ENCODE measurements at regions not wholly inside any gene's neighbourhood (a gene's known extent, or its start where the extent isn't known, plus 50 kb on each side); places are given as distances from the start of the nearest gene placed in this dataset.

DNA sequence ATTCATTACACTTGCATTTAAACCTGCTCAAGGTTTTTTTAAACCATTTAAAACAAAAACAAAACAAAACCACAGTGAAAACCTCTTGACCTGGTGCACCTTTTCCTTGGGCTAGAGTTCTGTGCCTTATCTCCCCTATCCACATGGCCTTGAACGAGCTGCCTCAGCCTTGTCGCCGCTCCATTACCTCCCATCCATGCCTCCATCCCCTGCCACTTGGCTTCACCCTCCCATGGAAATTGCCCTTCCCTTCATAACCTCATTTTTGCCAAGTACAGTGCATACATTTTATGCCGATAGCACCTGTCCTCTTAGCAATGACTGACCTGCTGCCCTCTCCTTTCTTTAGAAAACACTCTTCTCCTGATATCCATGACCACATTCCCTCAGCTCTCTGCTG, 188.6 kb upstream of the ASIC2 start:
- DNase-seq: no peak

DNA sequence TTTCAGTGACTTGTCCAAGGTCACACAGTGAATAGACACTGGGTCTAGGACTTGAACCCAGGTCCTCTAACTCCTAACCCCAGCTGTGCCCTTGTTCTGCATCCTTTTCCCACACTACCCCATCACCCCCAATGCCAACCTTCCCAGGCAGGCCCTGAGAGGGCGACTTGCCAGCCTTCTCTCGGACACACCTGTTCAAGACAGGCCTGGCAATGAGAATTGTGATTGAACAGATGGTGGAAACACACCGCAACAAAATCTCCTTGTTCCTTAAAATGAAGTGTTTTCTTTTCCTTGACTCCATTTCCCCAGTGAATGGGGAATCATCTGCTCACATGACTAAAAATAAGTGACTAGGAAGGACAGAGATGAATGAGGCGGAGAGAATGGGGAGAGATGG, 189.5 kb upstream of the ASIC2 start:
- no peak for DNase-seq

DNA sequence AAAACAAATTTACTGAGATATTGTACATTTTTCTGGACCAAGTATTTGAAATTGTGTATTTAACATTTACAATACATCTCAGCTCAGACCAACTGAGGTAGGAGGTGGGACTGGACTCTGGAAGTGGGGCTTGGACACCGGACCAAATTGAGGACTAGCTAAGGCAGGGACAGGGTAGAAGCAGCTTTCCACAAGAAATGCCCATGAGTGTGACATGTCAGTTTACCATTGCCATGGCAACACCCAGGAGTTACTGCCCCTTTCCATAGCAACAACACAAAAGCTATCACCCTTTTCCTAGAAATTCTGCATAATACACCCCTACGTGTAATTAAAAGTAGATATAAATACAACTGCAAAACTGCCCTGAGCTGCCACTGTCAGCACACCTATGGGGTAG, 191.5 kb upstream of the ASIC2 start:
- DNase-seq: no peak

DNA sequence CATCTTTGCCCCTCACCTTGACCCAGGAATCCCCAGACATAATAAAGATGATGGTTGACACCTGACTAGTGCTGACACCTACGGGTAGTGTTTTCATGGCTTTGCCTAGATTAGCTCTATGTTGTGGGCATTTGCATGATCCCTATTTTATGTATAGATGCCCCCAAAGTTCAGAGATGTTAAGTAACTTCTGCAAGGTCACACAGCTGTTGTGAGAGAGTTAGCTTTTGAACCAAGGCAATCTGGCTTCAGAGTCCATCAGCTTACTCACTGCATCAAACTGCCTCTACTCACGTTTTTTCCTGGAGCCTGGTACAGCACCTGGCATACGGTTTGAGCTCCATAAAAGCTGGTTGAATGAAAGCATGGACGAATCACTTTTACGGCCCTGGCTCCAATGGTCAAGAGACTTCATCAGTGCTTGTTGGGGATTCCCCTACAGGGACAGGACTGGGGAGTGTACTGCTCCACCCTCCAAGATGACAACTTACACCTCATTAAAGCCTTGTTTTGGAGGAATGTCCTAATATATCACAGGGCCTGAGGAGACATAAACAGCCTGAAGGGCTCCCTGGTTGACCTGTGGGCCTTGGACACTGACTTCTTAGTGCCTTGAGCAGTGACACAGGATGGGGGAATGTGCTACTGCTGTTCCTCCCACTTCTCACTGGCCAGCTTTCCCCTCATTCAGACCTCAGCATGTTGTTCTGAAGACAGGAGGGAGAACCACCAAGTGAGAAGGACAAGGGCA, 193.2 kb upstream of the ASIC2 start:
- no peak for DNase-seq

DNA sequence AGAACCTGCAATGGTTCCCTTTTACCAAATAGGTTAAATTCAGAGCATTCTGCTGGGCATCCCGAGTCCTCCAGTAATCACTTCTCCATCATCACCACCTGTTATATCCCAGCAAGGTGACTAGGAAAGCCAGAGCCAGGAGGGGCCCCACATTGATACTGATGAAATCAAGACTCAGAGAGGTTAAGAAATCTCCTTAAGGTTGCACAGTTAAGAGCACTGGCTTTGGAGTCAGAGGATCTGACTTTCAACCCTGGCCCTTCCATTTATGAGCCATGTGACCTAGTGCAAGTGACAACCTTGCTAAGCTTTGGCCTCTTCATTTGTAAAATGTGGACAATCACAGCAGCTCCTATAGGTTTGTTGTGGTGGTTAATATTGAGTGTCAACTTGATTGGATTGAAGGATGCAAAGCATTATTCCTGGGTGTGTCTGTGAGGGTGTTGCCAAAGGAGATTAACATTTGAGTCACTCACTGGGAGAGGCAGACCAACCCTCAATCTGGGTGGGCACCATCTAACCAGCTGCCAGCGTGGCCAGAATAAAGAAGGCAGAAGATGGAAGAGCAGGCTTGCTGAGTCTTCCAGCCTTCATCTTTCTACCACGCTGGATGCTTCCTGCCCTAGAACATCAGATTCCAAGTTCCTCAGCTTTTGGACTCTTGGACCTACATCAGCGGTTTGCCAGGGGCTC, 194.2 kb upstream of the ASIC2 start:
- no peak for DNase-seq

DNA sequence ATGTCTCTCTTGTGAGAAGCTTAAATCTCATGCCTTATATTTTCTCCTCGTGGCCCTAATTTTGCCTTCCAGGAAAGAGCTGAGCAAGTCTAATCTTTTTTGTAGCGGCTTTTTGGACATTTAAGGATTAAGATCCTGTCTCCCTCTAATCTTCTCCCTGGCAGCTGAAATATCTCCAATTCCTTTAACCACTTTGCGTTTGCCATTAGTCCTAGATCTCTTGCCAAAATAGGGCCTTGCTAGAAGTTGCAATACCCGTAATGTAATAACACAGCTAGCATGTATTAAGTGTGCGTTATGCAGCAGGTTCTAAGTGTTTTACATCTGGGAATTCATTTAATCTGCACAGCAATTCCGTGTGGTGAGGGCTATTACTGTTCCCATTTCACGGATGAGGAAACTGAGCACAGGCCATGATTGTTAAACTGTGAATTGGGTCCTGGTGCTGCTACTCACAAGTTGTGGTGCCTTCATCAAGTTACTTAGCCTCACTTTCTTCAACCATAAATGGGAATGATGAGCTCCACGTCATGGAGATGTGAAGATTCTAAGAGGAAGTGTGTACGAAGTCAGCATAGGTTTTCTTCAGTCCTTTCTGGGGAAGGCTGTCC, 198.9 kb upstream of the ASIC2 start:
- DNase-seq: no peak

DNA sequence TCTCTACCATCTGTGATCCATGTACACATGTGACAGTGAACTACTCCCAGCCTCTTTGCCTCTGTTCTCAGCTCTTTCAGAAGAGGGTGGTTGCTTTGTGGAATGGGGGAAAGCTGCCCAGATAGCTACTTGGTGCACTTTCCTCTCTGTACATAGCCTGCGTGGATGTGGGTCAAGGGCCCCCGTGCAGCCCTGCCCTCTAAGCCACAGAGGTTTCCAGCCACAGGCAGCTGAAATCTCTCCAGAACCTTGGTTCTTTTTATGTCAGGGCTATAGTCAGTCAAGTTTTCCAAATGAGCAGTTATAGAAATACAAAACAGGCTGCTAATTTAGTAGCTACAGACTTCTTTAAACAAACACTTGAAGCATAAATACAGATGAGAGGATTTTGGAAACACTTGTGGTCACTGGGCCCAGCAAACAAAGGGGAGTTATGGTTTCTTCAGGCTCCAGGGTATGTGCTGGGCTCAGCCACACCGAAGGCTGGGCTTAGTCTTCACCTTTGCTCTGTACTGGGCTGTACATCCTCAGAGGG, 199.7 kb upstream of the ASIC2 start:
- DNase-seq: no peak

DNA sequence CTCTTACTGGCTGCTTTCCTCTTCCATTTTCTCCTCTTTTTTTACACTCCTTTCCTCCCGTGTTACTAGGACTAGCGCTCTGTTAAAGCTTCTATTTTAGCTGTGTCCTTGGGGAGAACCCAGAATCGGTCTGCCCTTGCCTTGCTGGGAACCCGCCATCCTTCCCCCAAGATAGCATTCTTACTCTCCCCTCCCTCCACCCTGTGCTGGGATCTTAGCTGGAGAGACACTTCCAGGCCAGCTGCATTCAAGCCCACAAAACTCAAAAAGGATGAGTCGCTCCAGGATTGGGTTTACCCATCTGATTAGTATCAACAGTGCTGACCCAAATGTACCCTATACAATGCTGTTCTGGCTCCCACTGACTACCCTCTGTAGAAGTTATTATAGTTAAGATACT, 200.5 kb upstream of the ASIC2 start:
- DNase-seq: no peak

DNA sequence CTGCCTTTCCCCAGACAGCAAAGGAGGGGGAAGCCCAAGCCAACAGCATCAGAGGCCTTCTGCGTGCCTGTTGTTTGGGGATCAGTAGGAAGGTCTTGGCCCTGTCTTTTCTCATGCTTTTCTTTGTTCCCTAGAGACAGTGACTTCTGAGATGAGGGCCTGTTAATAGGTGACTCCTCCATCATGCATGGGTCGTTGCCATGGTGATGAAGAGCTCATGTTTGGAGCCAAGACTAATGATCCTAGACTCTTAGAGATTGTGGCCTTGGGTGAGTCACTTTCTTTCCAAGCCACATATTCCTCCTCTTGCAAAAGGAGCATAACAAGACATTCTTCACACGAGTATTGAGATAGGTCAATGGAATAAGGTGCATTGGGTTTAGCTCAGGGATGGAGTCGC, 201.1 kb upstream of the ASIC2 start:
- DNase-seq: no peak

DNA sequence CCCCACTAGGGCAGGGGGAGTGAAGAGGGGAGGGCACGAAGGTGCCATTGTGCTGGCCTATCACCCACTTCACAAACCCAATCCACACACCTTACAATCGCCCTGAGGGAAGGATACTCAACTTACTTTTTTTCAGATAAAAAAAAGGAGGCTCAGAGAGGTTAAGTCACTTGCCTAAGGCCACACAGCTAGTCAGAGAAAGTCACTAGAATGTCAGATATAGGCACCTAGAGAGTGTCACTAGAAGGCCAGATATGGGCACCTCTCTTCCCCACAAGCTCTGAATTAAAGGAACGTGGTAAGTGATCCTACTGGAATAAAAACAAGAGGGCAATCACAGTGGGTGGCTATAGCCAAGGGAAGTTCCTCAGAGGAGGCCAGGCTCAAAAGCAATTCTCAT, 204.5 kb upstream of the ASIC2 start:
- no peak for DNase-seq

DNA sequence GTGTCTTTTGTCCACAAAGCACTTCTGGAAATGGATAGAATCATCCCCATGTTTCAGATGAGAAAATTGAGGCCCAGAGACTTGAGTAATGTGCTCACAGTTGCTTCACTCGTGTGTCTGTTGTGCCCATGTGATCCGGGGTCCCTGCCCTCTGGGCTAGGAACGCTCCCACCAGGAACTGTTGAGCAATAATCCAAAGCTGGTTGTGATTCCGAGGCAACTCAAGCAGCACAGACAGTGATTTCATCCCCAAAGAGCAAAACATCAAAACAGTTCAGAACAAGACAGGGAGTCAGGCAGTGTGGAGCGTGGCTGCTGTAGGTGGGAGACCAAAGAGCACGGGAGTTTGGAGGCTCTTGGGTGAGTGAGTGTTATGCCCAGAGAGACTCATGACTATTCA, 205.0 kb upstream of the ASIC2 start:
- no peak for DNase-seq

DNA sequence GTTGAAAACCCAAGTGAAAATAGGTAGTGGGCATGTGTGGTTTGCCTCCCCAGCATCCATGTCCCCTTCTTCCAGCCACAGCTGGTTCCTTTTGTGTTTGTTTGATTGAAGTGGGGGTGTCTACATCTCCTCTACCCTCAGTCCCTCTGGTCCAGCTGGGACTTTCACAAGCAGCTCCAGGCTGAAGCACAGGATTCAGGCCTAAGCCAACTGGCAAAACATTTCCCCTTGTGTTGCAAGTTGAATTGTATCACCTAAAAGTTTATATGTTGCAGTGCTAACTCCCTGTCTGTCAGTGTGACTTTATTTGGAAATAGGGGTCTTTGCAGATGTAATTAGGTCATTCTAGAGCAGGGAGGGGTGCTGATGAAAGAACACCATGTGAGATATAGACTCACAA, 205.9 kb upstream of the ASIC2 start:
- no peak for DNase-seq

DNA sequence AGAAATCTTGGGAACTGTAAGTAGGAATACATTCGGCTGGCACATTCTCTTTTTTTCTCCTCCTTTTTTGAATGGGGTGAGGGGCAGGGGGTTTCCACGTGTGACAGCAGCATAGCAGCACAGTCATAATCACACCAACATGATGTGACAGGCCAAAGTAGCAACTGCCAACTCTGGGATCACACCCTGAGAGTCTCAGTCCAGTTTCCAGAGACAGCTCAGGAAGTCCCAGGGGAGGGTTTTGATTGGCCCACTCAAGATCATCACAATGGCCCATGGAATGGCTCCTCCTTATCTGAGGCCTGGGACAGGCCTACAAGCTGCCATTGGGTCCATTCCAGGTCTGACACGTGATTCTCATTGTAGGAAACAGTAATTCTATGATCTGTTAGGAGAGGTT, 207.1 kb upstream of the ASIC2 start:
- no peak for DNase-seq

DNA sequence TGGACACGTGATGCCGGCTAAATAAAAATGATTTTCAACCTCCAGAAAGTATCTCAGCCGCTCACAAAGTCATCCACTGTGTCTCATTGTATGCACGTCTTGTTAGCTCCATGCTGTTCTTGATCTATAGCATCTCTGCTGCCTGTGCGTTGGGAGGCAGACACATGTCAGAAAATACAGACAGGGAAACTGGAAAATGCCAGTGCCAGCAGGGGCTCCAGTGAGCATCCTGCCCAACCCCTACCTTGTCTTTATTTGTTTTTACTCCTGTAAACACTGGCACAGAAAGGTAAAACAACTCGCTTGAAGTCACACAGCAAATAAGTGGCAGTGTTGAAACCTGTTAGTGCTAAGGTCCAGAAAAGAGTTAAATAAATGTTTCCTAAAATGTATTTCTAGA, 208.1 kb upstream of the ASIC2 start:
- no peak for DNase-seq

DNA sequence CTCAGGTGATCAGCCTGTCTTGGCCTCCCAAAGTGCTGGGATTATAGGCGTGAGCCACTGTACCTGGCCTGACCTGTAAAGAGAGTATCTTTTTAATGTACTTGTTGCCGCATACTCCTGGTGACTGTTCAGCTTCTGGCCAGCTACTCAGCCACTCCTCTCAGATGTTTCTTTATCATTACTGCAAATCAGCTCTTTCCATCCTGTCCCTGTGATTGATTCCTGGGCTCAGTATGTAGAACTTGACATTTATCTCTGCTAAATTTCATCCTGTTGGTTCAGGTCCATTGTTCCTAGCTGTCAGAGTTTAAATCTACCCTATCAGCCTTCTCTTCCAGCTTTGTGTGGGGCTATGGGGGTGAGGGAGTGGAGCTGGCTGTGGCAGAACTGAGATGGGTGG, 211.5 kb upstream of the ASIC2 start:
- no peak for DNase-seq

DNA sequence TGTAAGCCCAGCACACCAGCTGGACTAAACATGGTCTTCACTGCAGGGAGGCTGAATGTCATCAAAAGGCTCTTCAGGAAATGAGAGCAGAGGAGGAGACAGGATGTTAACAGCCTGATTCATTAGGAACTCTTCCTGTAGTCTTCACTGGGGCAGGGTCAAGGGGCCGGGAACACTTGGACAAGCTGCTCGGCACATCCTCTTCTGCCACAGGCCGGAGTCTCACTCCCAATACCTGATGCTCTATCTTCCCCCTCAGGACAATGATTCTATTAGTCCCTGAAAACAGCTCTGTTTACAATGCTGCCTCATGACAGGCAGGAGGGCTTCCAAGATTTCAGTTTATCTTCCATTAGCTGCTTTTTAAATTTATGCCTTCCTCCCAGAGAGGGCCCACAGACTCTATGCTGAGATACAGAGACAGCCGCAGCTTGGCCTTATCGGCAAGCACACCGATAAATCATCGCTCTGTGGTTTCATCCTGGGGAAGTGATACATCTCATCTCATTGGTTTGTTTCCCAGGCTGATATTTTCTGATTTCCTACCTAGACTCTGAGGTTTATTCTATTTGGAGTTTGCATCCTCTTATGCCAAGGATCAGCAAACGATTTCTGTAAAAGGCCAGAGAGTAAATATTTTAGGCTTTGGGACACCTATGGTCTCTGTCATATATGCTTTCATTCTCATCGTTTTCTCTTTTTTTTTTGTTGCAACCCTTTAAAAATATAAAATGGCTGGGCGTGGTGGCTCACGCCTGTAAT, 214.0 kb upstream of the ASIC2 start:
- DNase-seq: no peak

DNA sequence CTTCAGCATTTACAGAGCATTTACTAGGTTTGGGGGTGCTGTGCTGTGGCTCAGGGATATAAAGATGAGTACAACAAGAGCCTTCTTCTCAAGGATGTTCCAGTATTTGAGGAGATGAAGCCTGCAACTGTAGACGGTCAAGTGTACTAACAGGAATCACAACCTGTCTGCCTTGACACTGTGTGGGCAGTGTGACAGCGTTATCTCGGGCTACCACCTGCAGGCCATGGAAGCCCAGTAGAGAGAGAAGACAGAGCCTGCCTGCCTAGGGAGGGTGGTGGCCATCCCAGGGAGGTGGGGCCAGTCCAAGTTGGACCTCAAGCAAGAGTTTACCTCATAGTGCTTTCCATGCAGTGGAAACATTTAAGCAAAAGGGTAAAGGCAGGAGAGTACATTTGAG, 215.1 kb upstream of the ASIC2 start:
- DNase-seq: no peak

DNA sequence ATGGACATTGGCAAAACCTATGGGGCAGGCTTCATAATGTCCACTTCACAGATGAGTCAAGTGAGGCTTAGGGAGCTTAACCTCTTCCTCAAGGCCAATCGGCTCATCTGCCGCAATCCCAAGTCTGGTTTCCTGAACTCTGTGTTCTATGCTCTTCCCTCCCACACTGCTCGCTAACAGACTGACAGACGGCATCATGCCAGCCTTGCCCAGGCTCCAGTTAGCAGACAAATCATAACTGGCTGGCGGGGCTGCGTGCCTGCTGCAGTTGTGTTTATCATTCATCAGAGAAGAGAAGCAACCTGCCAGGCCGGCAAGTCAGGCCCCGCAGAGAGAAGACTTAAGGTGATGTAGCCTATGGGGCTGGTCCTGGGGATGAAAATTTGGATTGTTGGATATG, 216.2 kb upstream of the ASIC2 start:
- no peak for DNase-seq

DNA sequence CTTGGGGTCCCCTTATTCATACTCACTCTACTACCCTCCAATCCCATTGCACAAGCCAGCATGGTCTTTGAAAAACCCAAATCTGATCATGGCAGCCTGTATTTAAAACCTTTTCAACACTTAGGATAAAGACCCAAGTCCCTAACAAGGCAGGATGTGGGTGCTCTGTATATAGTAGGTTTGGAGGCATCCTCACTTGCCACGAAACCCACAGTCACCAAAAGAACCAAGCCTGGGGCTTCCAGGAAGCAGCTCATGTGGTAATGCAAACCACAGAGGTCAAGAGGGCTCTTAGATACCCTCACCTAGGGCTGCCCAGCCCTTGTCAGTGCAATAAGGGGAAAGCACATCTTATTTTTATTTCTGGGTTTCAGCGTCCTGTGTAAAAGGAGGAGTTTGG, 218.6 kb upstream of the ASIC2 start:
- DNase-seq: no peak

DNA sequence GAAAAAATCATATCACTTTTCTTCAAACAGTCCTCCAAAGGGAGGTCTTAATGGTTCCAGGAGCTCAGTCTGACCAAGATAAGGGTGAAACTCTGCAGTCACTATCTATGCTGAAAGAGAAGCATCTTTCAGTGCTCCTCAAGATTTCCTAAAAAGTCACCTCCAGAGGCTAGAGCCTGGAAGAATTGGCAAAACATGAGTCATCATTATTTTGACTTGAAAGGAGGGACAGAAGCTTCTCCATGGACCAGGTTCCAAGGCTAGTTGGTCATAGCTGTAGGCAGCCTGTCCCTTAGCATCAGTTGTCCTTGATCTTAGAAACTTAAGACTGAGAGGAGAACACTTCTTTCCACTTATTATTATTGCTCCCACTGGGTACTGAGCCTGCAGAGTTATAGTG, 219.0 kb upstream of the ASIC2 start:
- DNase-seq: no peak

DNA sequence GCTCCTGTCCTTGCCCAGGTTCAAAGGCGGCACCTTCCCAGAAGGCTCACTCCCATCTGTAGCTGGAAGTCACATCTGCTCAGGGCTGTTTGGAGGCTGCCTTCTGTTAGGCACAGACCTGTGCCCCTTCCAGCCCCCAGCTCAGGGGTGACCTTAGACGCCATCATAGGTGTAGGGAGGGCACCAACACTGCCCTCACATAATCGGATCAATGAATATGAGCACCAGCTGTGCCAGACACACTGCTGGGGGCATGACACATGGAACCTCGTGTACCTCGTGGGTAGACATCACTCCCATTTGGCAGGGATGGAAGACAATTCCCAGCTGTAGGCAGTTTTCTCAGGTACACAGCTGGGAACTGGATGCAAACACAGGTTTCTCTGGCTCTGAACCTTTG, 220.7 kb upstream of the ASIC2 start:
- no peak for DNase-seq

DNA sequence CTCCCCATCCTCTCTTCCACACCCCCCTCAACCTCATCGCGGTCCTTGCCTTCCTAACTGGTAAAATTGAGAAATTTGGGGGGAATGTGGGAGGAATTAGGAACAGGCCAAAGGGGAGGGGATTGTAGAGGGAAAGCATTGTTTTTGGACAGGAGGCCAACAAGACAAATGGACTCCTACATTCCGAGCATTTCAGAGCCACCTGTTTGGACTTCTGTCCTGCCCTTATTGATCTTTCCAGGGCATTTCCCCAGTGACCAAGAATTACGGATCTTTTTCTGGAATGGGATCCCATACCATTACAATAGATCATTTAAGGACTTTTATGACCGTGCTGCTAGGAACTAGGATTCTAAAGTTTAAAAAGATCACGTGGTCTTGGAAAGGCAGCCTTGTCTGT, 221.3 kb upstream of the ASIC2 start:
- no peak for DNase-seq

DNA sequence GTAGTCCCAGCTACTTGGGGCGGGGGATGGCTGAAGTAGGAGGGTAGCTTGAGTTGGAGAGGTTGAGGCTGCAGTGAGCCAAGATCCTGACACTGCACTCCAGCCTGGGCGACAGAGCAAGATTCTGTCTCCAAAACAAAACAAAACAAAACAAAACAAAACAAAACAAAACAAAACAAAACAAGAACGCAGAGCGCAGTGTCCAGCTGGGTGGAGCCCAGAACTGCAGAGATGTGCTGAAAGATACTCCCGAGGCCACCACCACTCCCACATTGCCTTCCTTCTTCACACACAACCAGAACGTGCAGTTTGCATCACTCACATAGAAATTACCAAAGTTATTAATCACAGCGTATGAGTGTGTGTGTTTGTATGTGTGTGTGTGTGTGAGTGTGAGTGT, 222.9 kb upstream of the ASIC2 start:
- no peak for DNase-seq

DNA sequence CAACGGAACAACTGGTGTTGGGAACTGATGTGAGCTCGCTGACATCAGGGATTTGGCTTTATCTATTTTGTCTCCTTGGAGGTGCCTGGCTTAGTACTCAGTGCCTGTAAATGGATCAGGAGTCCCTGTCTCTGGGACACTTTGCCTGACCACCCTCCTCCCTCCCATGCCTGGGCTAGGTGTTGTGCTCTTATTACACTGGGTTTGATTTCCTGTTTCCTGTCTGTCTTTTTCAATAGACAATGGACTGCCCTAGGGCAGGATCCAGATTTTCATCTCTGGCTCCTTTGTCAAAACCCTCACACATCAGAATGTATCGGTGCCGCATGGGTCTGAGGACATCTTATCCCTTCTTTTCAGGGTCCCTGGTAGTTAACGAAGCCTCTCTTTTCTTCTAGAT, 223.6 kb upstream of the ASIC2 start:
- DNase-seq: no peak
